Kidney glomerular epithelial cell (primary cell): ENCODE measurements at regions not wholly inside any gene's neighbourhood (a gene's known extent, or its start where the extent isn't known, plus 50 kb on each side); places are given as distances from the start of the nearest gene placed in this dataset.

ENCODE experiments used
- DNase-seq: peaks from one replicate; lab custom pipeline; 2025; lab: John Stamatoyannopoulos, UW

DNA sequence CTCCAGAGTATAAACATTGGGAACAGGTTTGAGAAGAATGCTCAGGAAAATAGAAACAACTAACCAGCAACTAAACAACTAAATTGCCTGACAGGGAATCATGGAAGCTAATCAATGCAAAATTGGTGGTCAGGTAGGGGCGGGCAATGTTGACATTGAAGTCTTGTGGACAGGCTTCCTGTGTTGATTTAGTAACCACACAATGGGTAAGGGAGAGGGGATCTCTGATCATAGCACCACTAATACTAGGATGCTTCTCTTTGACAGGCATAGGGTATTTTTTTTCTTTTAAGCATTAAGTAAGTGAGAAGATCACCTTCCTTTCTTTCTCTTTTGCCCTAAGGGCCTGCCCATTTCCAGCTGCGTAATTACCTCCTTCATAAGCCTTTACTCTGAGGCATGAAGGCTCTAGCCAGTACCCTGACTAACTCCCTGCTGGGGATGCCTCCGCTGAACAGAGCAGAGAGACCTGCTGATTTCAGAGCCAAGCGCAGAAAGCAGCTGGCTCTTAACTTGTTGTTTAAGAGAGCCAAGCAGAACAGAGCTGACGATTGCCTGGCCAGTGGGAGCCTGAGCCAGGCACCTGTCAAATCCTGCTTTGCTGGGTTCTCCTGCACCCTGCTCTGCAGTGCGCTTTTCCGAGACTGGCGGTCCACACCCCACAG, 118.7 kb downstream of the BMP2 start:
- DNase-seq: no peak

DNA sequence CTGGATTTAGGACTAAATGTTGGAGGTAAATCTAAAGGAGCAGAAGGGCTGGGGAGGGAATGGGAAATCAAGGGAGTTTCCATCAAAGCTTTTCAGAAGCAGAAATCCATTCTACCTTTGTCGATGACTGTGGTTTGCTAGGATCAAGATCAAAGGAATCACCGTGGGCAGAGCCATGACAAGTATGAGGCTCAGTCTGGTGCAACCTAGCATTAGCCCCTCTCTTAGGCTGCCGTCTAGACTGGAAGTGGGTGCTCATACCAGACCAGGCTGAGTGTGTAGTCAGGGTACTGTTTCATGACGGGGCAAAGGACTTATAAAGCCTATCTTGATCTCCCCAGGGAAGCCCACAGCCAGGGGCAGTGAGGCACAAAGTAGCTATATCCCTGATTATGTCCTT, 120.5 kb downstream of the BMP2 start:
- no peak for DNase-seq

DNA sequence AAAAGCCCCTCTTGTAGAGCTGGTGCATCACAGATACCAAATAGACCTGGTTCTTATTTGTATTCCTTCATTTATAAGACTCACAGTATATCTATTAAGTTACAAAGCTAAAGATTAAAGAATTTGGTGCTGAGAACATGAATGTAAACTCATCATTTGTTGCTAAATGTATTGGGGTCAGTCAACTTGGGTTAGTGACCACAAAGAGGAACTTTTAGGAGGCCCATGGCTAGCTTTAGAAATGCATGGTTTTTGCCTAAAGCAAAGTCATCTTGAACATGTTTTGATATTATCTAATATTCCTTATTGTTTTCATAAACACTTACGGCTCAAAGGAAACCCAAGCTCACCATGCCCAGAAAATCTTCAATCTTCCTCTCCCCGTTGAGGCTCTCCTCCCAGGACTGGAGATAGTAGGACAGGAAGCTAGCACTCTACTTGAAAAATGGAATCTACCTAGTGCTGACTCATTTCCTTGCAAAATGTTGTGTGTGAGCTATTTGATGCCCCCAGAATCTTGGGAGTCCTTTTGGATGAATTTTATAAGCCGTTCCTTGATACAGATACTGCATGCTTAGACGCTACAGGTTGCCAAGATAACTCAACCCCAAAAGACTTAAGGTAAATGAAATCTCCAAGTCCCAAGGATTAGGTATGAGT, 121.4 kb downstream of the BMP2 start:
- DNase-seq: no peak

DNA sequence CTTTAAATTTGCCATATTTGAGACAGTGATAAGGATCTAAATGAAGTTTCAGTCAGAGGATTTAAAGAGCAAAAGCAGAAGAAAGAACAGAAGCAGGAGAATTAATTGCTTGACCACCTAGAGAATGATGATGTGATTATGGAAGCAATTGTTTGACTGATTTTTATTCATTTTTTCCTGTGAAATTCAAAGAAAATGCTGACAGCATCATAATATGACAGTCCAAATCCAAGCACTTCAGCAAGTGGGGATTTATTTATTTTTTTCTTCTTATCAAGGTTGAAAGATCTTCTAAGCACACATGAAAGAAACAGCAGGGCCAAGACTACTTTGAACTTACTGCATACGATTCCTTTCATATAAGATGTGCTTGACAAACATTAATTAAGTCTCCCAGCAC, 125.2 kb downstream of the BMP2 start:
- DNase-seq: no peak

DNA sequence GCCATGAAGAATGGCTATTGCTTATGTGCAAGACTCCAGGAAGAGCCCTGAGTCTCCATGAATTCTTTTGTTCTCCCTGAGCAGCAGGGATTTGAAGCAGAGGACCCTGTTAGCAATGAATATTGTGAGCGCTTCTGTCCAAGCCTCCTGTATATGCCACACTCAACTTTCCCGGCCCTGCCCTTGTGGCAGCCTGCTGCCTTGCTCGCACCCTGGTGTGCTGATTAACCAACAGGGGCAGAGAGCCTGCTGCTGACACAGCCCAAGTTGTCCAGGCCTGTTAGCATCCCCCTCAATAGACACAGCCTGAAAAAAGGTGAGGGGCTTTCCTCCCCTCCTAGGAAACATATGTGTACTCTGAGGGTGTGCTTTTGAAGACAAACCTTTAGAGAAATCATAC, 131.4 kb downstream of the BMP2 start:
- no peak for DNase-seq

DNA sequence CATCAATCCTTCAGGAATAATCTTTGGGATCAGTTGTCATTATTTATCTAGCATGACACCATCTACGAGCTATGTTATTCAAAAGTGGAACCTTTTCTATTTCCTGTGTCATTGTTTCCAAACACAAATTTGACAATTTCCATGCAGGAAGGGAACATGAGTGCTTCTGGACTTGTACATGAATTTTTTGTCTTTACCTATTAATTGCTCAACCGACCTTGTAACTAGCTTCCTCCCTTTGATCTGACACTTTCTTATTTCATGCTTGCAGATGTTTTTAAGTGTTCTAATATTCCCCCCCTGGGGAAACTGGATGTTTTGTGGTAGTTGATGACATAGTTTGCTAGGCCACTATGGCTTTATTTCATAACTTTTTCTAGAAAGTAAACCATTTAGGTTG, 139.4 kb downstream of the BMP2 start:
- DNase-seq: no peak

DNA sequence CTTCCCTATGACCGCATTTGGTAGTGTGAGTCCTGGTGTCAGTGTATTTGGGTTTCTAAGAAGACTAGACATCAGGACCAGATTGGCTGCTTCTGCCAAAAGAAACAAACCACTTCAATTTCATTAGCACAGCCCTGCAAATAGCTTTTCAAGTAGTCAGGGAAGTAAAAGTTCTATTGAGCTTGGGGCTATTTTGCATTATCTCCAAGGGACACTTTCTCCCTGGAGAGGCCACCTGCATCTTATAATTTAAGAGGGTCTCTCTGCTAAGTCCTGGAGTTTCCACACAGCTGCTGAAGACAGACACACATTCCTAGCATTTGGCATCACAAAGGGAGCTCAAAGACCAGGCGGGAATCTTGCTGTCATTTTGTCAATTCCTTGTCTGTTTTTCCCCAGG, 141.2 kb downstream of the BMP2 start:
- no peak for DNase-seq

DNA sequence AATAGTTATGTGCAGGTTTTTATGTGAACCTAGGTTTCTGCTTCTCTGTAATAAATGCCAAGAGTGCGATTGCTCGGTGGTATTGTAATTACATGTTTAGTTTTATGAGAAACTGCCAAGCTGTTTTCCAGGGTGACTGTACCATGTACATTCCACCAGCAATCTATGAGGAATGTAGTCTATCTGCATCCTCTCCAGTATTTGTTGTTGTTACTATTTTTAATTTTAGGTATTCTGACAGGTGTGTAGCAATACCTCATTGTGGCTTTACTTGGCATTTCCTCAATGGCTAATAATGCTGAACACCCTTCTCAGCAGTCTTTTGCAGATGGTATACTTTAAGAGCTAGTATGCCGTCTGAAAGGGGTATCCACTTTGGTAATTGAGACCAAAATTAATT, 142.1 kb downstream of the BMP2 start:
- no peak for DNase-seq

DNA sequence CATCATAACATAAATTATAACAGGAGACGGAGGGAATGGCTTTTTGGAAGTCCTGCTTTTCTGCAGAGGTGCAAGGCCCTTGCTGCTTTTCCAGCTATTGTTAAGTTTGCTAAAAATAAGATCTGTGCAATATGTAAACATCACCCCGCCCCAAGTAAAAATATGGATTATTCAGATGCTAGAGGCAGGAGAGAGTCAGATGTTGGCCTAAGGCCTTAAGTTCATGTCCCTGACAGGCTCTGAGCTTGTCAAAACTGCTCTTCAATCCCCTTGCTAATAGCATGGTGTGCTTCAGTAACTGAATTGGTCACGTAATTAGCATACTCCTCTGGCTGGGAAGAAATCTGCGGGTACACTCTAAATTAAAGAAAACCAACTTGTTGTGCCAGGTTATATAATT, 147.5 kb downstream of the BMP2 start:
- no peak for DNase-seq

DNA sequence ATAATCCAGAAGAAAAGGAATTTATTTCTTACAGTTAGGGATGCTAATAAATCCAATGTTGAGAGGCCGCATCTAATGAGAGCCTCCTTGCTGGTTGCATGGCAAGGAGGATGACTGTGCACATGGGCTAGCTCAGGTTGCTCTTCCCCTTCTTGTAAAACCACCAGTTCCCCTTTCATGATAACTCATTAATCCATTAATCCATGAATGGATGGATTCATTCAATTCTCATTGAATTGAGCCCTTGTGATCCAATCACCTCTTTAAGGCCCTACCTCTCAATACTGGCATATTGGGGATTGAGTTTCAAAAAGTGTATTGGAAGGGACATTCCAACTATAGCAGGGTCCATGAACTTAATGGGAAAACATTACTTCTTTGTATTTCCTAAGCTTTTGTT, 149.5 kb downstream of the BMP2 start:
- DNase-seq: no peak

DNA sequence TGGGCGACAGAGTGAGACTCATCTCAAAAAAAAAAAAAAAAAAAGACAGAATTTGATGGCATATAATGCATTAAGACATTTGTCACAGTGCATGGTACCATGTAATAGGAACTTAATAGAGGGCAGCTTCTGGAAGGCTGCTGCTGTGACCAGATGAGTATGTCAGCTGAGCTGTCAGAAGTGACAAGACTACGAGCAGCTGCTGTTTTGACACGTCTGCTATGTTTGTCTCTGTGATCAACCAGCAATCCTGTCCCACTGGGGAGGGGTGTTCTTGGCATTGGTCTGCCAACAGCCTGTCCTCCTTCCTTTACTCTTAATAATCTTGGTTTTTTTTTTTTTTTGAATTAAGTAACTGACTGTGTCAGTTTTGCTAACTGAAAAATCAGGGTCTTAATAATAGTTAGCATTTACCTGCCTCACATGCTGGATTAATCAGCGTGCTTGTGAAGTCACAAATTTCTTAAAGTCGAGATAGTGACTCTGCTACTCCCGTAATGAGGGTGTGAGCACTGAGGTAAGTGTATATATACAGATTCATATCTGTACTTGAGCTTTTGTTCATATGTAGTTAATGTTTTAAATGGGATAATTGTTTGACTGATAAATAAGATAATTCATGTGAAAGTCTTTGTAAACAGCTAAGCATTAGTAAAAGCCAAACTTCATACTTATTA, 152.4 kb downstream of the BMP2 start:
- DNase-seq: no peak

DNA sequence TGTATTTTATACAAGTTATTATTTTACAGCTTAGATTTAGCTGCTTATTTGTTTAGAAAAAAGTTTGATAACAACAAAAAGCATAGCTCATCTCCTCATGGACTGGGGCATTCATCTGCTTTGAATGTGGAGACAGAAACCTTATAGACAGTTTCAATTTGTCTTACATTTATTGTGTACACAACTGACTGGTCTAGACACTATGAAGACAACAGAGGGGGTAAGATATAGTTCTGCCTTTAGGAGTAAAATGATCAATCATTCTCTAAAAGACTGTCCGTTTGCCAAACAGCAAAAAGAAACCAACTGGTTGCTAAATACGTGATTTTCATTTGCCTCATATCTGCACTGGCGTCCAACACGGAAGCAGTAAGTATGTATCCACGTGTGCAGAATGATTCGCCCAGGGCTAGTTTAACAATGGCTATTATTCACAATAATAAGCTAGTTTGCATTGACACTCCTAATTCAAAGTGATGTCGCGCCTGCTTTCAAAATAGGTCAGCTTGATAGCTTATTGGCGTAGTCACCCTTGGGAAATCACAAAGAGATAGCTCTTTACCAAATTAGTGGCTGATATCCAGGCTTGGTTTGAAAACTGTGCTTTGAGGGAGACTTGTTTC, 153.6 kb downstream of the BMP2 start:
- no peak for DNase-seq

DNA sequence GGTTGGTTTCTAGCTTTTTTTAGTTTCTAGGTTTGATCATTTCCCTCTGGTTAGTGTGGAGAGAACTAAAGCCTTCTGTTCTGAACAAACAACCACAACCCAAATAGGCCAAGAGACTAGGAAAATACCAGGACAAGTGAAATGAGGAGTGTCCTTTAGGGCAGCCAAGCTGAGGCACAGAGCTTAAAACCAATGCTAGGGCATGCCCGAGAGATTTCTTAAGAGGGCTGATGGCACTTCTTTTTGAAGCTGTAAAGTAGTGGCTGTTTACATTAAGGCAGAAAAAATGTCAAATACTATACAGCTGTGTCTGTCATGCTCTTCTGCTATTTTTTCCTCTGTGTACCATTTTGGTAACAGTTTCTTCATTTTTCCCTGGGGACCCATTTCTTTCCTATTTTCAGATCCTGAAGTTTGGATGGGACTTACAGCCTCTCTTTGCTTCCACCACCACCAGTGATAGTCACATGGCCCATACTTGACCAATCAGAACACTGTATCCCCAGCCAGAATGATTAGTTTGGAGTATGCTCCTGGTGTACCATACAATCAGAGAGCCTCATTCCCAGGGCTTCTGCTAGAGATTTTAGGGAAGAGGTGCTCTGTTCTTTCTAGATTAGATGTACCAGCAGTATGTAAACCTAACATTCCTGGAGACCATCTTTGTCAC, 154.4 kb downstream of the BMP2 start:
- no peak for DNase-seq

DNA sequence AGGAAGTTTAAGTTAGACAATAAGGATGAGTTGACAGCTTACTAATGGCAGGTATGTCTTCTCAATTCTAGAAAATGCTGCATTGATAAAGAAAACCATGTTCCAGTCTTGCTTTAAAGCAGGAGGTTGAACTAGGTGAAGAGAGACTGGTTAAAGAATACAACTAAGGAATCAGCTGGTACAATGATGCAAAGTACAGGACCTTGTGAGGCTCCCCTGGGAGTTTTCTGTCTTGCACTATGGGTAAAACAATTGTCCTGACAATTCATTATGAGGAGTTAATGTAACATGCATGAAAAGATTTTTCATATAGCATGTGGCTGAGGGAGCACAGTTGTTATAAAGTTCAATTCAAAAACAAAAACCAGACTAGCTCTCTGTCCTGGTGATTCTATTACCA, 157.2 kb downstream of the BMP2 start:
- no peak for DNase-seq

DNA sequence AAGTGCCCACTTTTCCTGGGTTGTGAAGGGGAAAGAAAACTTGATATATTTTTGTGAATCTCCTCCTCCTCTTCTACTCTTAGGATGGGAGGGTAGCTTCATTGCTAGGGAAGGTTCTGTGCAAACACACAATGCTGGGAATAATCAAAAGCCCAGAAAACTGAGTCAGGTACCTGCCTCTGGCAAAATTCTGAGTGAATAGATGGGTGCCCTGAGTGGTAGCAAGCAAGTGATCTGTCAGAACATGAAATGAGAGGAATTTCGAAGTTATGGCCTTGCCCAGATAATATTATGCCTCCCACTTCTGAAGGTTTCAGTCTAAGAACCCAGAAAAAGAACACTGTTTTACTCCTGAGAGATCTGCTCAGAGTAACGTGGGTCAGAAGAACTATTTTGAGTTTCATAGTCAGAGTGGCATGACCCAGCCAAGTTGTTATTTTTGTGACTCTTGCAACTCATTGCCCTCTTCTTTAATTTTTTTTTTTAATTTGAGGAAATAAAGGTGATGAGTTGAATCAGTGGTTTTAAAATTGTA, 158.3 kb downstream of the BMP2 start:
- DNase-seq: no peak

DNA sequence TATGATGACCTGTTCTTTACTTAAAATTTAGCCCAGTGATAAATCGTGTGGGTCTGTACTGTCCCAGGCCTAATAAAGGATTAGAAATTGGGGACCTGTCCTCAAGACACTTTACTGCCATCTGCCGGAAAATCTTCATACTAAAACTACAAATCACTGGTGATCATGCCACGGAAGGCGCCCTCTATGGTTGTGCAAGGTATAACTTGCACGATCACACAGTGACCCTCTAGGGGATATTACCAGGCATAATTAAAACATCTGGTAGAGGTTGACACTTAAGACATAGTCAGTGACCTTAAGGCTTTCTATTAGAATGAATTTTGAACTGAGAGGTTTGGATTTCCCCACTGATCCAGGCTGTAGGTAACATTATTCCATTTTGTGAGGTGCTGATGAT, 172.6 kb downstream of the BMP2 start:
- no peak for DNase-seq

DNA sequence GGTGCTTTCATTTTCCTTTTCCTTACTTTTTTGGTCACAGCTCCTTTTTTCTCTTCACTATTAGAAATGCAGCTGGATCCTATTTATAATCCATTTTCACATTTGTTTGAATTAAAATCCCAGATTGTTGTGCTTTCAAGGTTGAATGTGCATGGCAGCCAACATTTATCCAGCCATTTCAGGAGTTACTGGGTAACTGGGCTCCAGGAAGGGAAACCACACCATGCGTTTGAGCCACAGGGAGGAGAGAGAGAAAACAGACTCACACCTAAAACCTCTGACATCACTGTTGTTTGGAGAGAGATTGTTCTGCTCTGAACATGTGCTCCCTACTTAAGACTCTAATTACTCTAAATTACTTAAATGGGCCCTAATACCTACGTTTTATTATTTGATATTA, 173.4 kb downstream of the BMP2 start:
- DNase-seq: no peak

DNA sequence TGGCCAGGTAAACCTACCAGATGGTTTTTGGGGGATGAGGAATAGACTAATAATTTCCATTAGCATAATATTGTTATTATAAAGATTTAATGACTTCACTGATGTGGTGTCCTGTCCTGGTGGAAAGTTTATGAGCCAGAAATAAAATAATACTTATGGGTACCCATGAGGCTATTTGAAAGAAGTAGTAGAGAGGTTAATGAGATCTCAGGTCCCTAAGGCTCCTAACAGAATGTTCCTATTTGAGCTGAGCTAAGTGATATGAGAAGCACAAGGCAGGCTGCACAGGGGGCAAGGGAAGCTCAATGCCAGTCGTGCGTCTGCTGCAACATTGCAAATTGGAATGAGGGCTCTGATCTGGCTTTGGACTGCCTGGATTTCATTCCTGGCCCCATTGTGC, 174.1 kb downstream of the BMP2 start:
- DNase-seq: no peak

DNA sequence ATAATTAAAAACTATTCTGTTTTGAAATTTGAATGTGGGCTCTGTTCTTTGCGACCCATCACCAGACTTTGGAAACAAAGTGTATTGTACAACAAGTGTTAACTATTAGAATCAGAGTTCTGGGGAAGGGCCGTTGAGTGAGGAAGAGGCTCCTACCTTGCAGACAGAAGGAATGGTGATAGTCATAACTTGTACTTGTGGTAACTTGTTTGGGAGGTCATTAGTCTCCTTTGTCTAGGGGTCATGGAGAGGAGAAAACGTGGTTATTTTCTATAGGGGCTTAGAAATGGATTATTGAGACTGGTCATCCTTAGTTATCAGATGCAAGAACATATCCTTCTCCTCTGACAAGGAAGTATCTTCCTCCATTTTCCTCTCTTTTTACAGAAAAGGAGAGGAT, 174.8 kb downstream of the BMP2 start:
- DNase-seq: no peak

DNA sequence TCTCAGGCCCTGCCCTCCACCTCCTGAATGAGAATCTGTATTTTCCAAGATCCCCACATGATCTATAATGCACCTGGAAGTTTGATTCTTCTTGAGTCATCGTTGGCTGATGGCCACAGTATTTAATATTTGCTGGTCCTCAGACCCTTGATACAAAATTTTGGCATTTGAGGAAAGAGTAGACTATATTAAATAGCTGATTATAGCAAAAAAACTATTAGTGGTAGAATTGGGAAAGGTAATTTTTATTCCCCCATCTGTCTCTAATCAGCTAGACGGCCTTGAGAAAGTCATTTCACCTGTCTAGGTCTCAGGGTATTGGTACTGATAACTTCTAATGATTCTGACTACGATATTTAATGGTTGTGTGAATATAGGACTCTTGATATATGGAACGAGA, 176.8 kb downstream of the BMP2 start:
- no peak for DNase-seq

DNA sequence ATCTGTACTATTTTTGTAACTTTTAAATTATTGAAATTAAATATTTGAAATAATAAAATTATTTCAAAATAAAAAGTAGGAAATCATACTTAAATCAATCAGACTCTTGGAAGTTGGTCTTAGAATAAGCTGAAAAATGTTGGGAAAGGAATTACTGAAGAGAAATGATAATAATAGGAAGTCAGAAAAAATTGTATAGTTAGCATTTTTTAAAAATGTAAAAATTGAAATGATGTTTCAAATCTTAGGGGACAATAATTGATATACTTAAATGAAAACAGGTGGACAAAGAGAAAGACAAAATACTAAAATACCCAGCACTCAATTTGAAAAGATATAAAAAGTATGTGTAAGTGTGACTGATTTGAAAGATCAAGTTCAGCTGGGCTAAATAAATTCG, 186.1 kb downstream of the BMP2 start:
- DNase-seq: no peak

DNA sequence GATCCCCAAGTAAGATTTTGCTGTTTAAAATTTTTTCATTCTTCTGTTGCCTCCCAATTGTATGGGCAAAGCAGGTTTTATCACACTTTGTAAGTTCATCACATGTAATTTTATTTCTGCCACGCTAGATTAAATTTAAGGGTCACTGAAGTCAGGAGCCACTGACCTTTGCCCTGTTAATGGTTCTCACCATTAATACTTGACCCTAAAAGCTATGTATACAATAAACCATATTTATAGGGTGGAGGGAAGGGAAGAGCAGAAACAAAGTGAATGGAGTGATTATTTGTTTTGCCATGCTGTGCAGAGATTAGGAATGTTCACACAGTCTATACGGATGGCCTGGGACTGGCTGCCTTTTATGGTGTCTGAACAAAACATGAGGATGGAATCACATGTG, 186.7 kb downstream of the BMP2 start:
- no peak for DNase-seq
